Astrocyte of the spinal cord (primary cell): ENCODE measurements at regions not wholly inside any gene's neighbourhood (a gene's known extent, or its start where the extent isn't known, plus 50 kb on each side); places are given as distances from the start of the nearest gene placed in this dataset.

ENCODE experiments used
- DNase-seq: peaks from one replicate; pipeline ENCODE4 v3.0.0; 2011; ENCODE audit warnings: low read depth, low spot score
- H3K4me3 ChIP-seq: 2 replicates; pipeline ENCODE4 v1.5.1; 2011; ENCODE audit warnings: low read depth, mild to moderate bottlenecking, low read length, moderate library complexity
- CTCF ChIP-seq: IDR thresholded peaks from 2 replicates; pipeline ENCODE4 v1.5.1; 2012; ENCODE audit warnings: low read depth, mild to moderate bottlenecking, low read length, inconsistent platforms
- in situ Hi-C: cut with HindIII; loops from 2 replicates; pipeline ENCODE4 v1.10.0; 2017; ENCODE audit warnings: low sequenced_read_pairs

- TF ChIP-seq CTCF: no peak
- H3K4me3 ChIP-seq: no peak overlapping the region
- in situ Hi-C loops: no loop called here
- DNase-seq: no peak
Measured at GRCh38 chr14:65945327-65945726, 532.8 kb downstream of the FUT8 start.

- DNase-seq: no peak
- in situ Hi-C loops: no loop called here
- H3K4me3 ChIP-seq: no peak overlapping the region
- TF ChIP-seq CTCF: no peak
Measured at GRCh38 chr14:65946494-65946893, 534.0 kb downstream of the FUT8 start.

GRCh38 chr14:65948302-65948701, 535.8 kb downstream of the FUT8 start:
- in situ Hi-C loops: no loop called here
- no peak overlapping the region for H3K4me3 ChIP-seq
- no peak for DNase-seq
- no peak for TF ChIP-seq CTCF

- H3K4me3 ChIP-seq: no peak overlapping the region
- in situ Hi-C loops: no loop called here
- no peak for TF ChIP-seq CTCF
- DNase-seq: peak; percentile 3
Measured at GRCh38 chr14:65949711-65950516, 536.3 kb upstream of the CCDC196 start.

- no peak for DNase-seq
- TF ChIP-seq CTCF: no peak
- no peak overlapping the region for H3K4me3 ChIP-seq
- in situ Hi-C loops: no loop called here
Measured at GRCh38 chr14:65954942-65955341, 531.2 kb upstream of the CCDC196 start.

- in situ Hi-C loops: no loop called here
- no peak overlapping the region for H3K4me3 ChIP-seq
- no peak for TF ChIP-seq CTCF
- DNase-seq: no peak
Measured at GRCh38 chr14:65957631-65958205, 528.5 kb upstream of the CCDC196 start.
